CD14-positive monocyte (primary cell): ENCODE measurements at regions not wholly inside any gene's neighbourhood (a gene's known extent, or its start where the extent isn't known, plus 50 kb on each side); places are given as distances from the start of the nearest gene placed in this dataset.

Source experiments
- DNase-seq, 3 donors: peaks; one replicate each; pipeline ENCODE4 v3.0.0-alpha.2; 2011 to 2022
- H2AFZ ChIP-seq: 2 replicates; pipeline ENCODE4 v1.6.0; 2012; ENCODE audit warnings: mild to moderate bottlenecking, low read depth, low read length, inconsistent platforms; ENCODE audit not compliant: insufficient read depth, poor library complexity, severe bottlenecking
- H3K27ac ChIP-seq, 2 donors: 1 replicate in 1 of 2; 2 replicates in 1 of 2; pipeline ENCODE4 v1.5.1; 2012 to 2013; ENCODE audit warnings: low read length in 2 of 2, control low read depth in 1 of 2, inconsistent platforms in 1 of 2, low read depth in 1 of 2, mild to moderate bottlenecking in 1 of 2
- H3K27me3 ChIP-seq, 2 donors: one replicate each; pipeline versions ENCODE4 v1.6.0 to v1.6.1; 2011 to 2013; ENCODE audit warnings: low read length in 2 of 2; ENCODE audit not compliant: control insufficient read depth in 2 of 2, insufficient read depth in 2 of 2
- H3K36me3 ChIP-seq, 2 donors: replicated peaks in 1 of 2; 1 replicate in 1 of 2; 2 replicates in 1 of 2; pipeline versions ENCODE4 v1.5.1 to v1.6.1; 2012 to 2013; ENCODE audit warnings: low read length in 2 of 2, control low read depth in 1 of 2, inconsistent platforms in 1 of 2, mild to moderate bottlenecking in 1 of 2; ENCODE audit not compliant: insufficient read depth in 2 of 2, control insufficient read depth in 1 of 2
- H3K4me1 ChIP-seq, 2 donors: 1 replicate in 1 of 2; 2 replicates in 1 of 2; pipeline versions ENCODE4 v1.5.1 to v1.6.1; 2012 to 2013; ENCODE audit warnings: low read length in 2 of 2, control low read depth in 1 of 2, inconsistent platforms in 1 of 2, mild to moderate bottlenecking in 1 of 2, moderate library complexity in 1 of 2; ENCODE audit not compliant: insufficient read depth in 2 of 2, control insufficient read depth in 1 of 2
- H3K4me2 ChIP-seq: replicated peaks from 2 replicates; pipeline ENCODE3; 2012; ENCODE audit warnings: low read length, moderate library complexity, mild to moderate bottlenecking; ENCODE audit not compliant: poor library complexity, severe bottlenecking; ENCODE audit errors: extremely low read depth
- H3K4me3 ChIP-seq, 3 experiments: fragments of 200-600 bp in 1 of 3; sonication (generic) in 1 of 3; replicated peaks in 1 of 3; 1 replicate in 2 of 3; 2 replicates in 1 of 3; pipeline ENCODE4 v1.5.1; 2011 to 2013; ENCODE audit warnings: low read length in 3 of 3, mild to moderate bottlenecking in 3 of 3, control low read depth in 2 of 3, low read depth in 2 of 3, inconsistent platforms in 1 of 3, moderate library complexity in 1 of 3
- H3K79me2 ChIP-seq: 2 replicates; pipeline ENCODE4 v1.6.0; 2012; ENCODE audit warnings: mild to moderate bottlenecking, control low read depth, inconsistent platforms, low read length, moderate library complexity; ENCODE audit not compliant: insufficient read depth
- H3K9ac ChIP-seq: 2 replicates; pipeline ENCODE4 v1.6.0; 2017; ENCODE audit warnings: low read length, mild to moderate bottlenecking; ENCODE audit not compliant: insufficient read depth, poor library complexity, severe bottlenecking
- H3K9me3 ChIP-seq, 2 donors: replicated peaks in 1 of 2; 1 replicate in 1 of 2; 2 replicates in 1 of 2; pipeline versions ENCODE4 v1.5.1 to v1.6.1; 2012 to 2013; ENCODE audit warnings: low read length in 2 of 2, control low read depth in 1 of 2; ENCODE audit not compliant: control insufficient read depth in 1 of 2, insufficient read depth in 1 of 2
- H4K20me1 ChIP-seq: 2 replicates; pipeline ENCODE4 v1.6.0; 2012; ENCODE audit warnings: mild to moderate bottlenecking, low read length, control low read depth, moderate library complexity; ENCODE audit not compliant: insufficient read depth
- H3K27ac Mint-ChIP-seq, 7 donors: one replicate each; pipeline ENCODE4 v1.8.0; 2020; ENCODE audit warnings: mild to moderate bottlenecking in 7 of 7, mixed read lengths in 7 of 7, moderate library complexity in 6 of 7, inconsistent platforms in 2 of 7
- H3K27me3 Mint-ChIP-seq, 3 donors: one replicate each; pipeline ENCODE4 v1.8.0; 2021 to 2022; ENCODE audit warnings: low read depth in 3 of 3, mild to moderate bottlenecking in 3 of 3, mixed read lengths in 3 of 3, moderate library complexity in 3 of 3, inconsistent platforms in 1 of 3
- H3K36me3 Mint-ChIP-seq, 2 donors: one replicate each; pipeline ENCODE4 v1.8.0; 2020; ENCODE audit warnings: mixed read lengths in 2 of 2, inconsistent platforms in 1 of 2, mild to moderate bottlenecking in 1 of 2
- H3K4me1 Mint-ChIP-seq: one replicate; pipeline ENCODE4 v1.8.0; 2020; ENCODE audit warnings: mild to moderate bottlenecking, mixed read lengths
- H3K4me3 Mint-ChIP-seq, 2 donors: one replicate each; pipeline ENCODE4 v1.8.0; 2020; ENCODE audit warnings: mild to moderate bottlenecking in 2 of 2, mixed read lengths in 2 of 2, moderate library complexity in 1 of 2
- H3K9me3 Mint-ChIP-seq, 7 donors: one replicate each; pipeline ENCODE4 v1.8.0; 2020 to 2022; ENCODE audit warnings: mixed read lengths in 7 of 7, mild to moderate bottlenecking in 6 of 7, moderate library complexity in 6 of 7, inconsistent platforms in 2 of 7
- WGBS: methylation state at CpG from one replicate; pipeline ENCODE4 v1.1.5; 2013; ENCODE audit warnings: missing lambda C conversion rate; ENCODE audit not compliant: insufficient coverage; 5-methylcytosine and 5-hydroxymethylcytosine counted together
- intact Hi-C, 2 donors: fragments of 100-400 bp; cut with micrococcal nuclease; formaldehyde crosslinking; loops; one replicate each; pipeline versions ENCODE4 v1.15.0 to v1.15.1; 2023
- TF ChIP-seq, protein P1 (sequence below): fragments of 200-600 bp; IDR thresholded peaks from one replicate; pipeline ENCODE4 v1.8.0; 2022; ENCODE audit warnings: antibody characterized with exemption, mild to moderate bottlenecking

- no peaks in the 10 kb centered on the region for H3K9me3 ChIP-seq
- Mint-ChIP-seq H3K36me3 (no peaks in the 10 kb centered on the region), H3K9me3 (no peaks in the 10 kb centered on the region), H3K4me1 (peaks cover 11% of the 10 kb centered on the region), H3K27me3 (peaks cover 0 to 5% (median 5%) of the 10 kb centered on the region in 3 donors), H3K27ac (peak overlapping the region in 2 of 7 donors; percentile 6 to 14), H3K4me3 (peak overlapping the region in 1 of 2 donors; percentile 31)
- H4K20me1 ChIP-seq = no peaks in the 10 kb centered on the region
- H2AFZ ChIP-seq = no peak overlapping the region
- H3K4me2 ChIP-seq = no peak overlapping the region
- no peaks in the 10 kb centered on the region for H3K27me3 ChIP-seq
- TF ChIP-seq, protein P1, sequence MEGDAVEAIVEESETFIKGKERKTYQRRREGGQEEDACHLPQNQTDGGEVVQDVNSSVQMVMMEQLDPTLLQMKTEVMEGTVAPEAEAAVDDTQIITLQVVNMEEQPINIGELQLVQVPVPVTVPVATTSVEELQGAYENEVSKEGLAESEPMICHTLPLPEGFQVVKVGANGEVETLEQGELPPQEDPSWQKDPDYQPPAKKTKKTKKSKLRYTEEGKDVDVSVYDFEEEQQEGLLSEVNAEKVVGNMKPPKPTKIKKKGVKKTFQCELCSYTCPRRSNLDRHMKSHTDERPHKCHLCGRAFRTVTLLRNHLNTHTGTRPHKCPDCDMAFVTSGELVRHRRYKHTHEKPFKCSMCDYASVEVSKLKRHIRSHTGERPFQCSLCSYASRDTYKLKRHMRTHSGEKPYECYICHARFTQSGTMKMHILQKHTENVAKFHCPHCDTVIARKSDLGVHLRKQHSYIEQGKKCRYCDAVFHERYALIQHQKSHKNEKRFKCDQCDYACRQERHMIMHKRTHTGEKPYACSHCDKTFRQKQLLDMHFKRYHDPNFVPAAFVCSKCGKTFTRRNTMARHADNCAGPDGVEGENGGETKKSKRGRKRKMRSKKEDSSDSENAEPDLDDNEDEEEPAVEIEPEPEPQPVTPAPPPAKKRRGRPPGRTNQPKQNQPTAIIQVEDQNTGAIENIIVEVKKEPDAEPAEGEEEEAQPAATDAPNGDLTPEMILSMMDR = no peak
- H3K36me3 ChIP-seq = no peaks in the 10 kb centered on the region
- H3K4me3 ChIP-seq = no peak overlapping the region
- no peak for DNase-seq
- no peaks in the 10 kb centered on the region for H3K79me2 ChIP-seq
- peaks cover 5 to 10% of the 10 kb centered on the region in 2 donors for H3K4me1 ChIP-seq
- no peak overlapping the region for H3K27ac ChIP-seq
- no peak overlapping the region for H3K9ac ChIP-seq
- intact Hi-C loops = no loop called here
- WGBS = 90% methylated on average over 9 of the region's 14 CpGs
Measured at GRCh38 chr5:171646102-171647042, 139.2 kb upstream of the SMIM23 start.

DNA sequence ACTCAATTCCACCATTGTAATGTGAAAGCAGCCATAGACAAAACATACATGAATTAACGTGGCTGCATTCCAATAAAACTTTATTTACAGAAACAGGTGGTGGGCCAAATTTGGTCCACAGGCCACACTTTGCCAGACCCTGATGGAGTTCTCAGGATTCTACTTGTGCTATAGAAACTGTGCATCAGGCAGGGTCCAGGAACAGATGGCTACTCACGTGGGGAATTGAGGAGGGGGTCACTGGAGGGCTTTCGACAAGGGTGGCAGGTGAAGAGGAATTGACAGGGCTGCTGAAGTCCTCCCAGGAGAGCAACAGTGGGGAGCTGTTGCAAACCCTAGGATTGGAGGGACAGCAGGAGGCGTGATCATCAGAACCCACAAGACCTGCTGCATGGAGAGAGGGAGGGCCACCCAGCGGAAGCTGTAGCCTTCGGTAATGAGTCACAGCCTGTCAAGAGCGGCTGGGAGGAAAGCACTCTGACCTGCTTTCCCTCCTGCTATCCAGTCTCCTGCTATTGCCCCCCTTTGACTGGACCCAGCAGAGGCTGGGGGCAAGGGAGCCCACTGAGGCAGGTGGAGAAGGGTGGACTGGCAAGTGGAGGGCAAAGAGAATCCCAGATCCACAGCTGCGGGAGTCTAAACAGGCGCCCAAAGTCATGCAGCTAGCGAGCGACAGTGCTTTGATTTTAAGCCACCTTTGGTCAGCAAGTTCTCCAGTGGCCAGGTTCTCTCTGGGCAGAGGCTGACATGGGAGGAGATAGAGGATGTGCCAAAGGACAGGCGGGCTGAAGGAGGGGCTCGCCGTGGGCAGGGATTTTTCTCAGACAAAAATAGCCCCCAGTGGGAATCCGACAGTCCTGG lies 138.3 kb upstream of the SMIM23 start:
- intact Hi-C loops = no loop called here

More for the DNA sequence above, 138.3 kb upstream of the SMIM23 start:
- Mint-ChIP-seq H3K36me3 (no peaks in the 10 kb centered on the region), H3K27me3 (peaks cover 0 to 6% (median 5%) of the 10 kb centered on the region in 3 donors), H3K4me3 (no peak overlapping the region), H3K9me3 (no peaks in the 10 kb centered on the region), H3K27ac (no peak overlapping the region), H3K4me1 (peaks cover 11% of the 10 kb centered on the region)
- peaks cover 5 to 10% of the 10 kb centered on the region in 2 donors for H3K4me1 ChIP-seq
- no peaks in the 10 kb centered on the region for H3K9me3 ChIP-seq
- TF ChIP-seq, protein P1 = no peak
- no peaks in the 10 kb centered on the region for H3K36me3 ChIP-seq
- H2AFZ ChIP-seq = peak overlapping the region; percentile 45
- H3K4me3 ChIP-seq = no peak overlapping the region
- no peaks in the 10 kb centered on the region for H3K27me3 ChIP-seq
- H3K9ac ChIP-seq = no peak overlapping the region
- H3K79me2 ChIP-seq = no peaks in the 10 kb centered on the region
- no peaks in the 10 kb centered on the region for H4K20me1 ChIP-seq
- H3K27ac ChIP-seq = no peak overlapping the region
- 93% methylated on average over 9 of the region's 15 CpGs for WGBS
- DNase-seq = peak; percentile 17 to 29 (median 24)
- H3K4me2 ChIP-seq = no peak overlapping the region
